T-helper 17 cell (primary cell): ENCODE measurements at regions not wholly inside any gene's neighbourhood (a gene's known extent, or its start where the extent isn't known, plus 50 kb on each side); places are given as distances from the start of the nearest gene placed in this dataset.

Source experiments
- ATAC-seq: fragments of 150-1000 bp; cut with Tn5 transposase; 2 replicates; pipeline ENCODE4 v1.10.0; 2021; ENCODE audit warnings: mild to moderate bottlenecking, moderate library complexity
- DNase-seq, 3 donors: peaks; one replicate each; pipeline versions ENCODE4 v3.0.0 to v3.0.0-alpha.2; 2020 to 2021
- H3K9me3 ChIP-seq: one replicate; pipeline ENCODE4 v1.7.0; 2013; ENCODE audit warnings: low read length, mild to moderate bottlenecking; ENCODE audit not compliant: control insufficient read depth, poor library complexity, severe bottlenecking
- H3K27ac Mint-ChIP-seq: one replicate; pipeline ENCODE4 v1.8.0; 2022; ENCODE audit warnings: mild to moderate bottlenecking, moderate library complexity, mixed read lengths
- H3K27me3 Mint-ChIP-seq: one replicate; pipeline ENCODE4 v1.8.0; 2022; ENCODE audit warnings: mixed read lengths
- H3K36me3 Mint-ChIP-seq: one replicate; pipeline ENCODE4 v1.8.0; 2022; ENCODE audit warnings: low read depth, mixed read lengths
- H3K4me1 Mint-ChIP-seq: one replicate; pipeline ENCODE4 v1.8.0; 2022; ENCODE audit warnings: mild to moderate bottlenecking, mixed read lengths
- H3K4me3 Mint-ChIP-seq: one replicate; pipeline ENCODE4 v1.8.0; 2022; ENCODE audit warnings: mild to moderate bottlenecking, moderate library complexity, mixed read lengths

GRCh38 chr9:79246170-79246569, 325.6 kb upstream of the TLE4 start:
- ATAC-seq (no peak), DNase-seq (no peak)
- Mint-ChIP-seq H3K36me3 (no peaks in the 10 kb centered on the region), H3K4me3 (no peak overlapping the region), H3K27ac (no peak overlapping the region), H3K27me3 (no peaks in the 10 kb centered on the region), H3K4me1 (peaks cover 2% of the 10 kb centered on the region)
- H3K9me3 ChIP-seq: no peaks in the 10 kb centered on the region

- no peak overlapping the region for H3K27ac Mint-ChIP-seq
- no peaks in the 10 kb centered on the region for H3K36me3 Mint-ChIP-seq
- no peak for DNase-seq
- H3K27me3 Mint-ChIP-seq: no peaks in the 10 kb centered on the region
- H3K9me3 ChIP-seq: no peaks in the 10 kb centered on the region
- peaks cover 2% of the 10 kb centered on the region for H3K4me1 Mint-ChIP-seq
- H3K4me3 Mint-ChIP-seq: no peak overlapping the region
- no peak for ATAC-seq
These were observed 324.7 kb upstream of the TLE4 start for GRCh38 chr9:79247021-79247420.

GRCh38 chr9:79250806-79251205, 321.0 kb upstream of the TLE4 start:
- DNase-seq: no peak
- H3K4me1 Mint-ChIP-seq: peaks cover 2% of the 10 kb centered on the region

GRCh38 chr9:79254900-79255650, 316.7 kb upstream of the TLE4 start:
- no peak for DNase-seq
- Mint-ChIP-seq H3K4me1 (no peaks in the 10 kb centered on the region), H3K4me3 (no peak overlapping the region), H3K36me3 (no peaks in the 10 kb centered on the region), H3K27me3 (no peaks in the 10 kb centered on the region), H3K27ac (no peak overlapping the region)
- no peaks in the 10 kb centered on the region for H3K9me3 ChIP-seq
- ATAC-seq: no peak

More at GRCh38 chr9:79250806-79251205, 321.0 kb upstream of the TLE4 start:
- no peak overlapping the region for H3K4me3 Mint-ChIP-seq
- H3K36me3 Mint-ChIP-seq: no peaks in the 10 kb centered on the region
- no peak for ATAC-seq
- no peak overlapping the region for H3K27ac Mint-ChIP-seq
- no peaks in the 10 kb centered on the region for H3K27me3 Mint-ChIP-seq
- H3K9me3 ChIP-seq: no peaks in the 10 kb centered on the region

- H3K9me3 ChIP-seq: no peaks in the 10 kb centered on the region
- no peak overlapping the region for H3K27ac Mint-ChIP-seq
- DNase-seq (no peak), ATAC-seq (no peak)
- H3K4me1 Mint-ChIP-seq: no peaks in the 10 kb centered on the region
- no peak overlapping the region for H3K4me3 Mint-ChIP-seq
- no peaks in the 10 kb centered on the region for H3K36me3 Mint-ChIP-seq
- no peaks in the 10 kb centered on the region for H3K27me3 Mint-ChIP-seq
These were observed 316.0 kb upstream of the TLE4 start for GRCh38 chr9:79255651-79256260.

- no peak for ATAC-seq
- no peaks in the 10 kb centered on the region for H3K4me1 Mint-ChIP-seq
- no peaks in the 10 kb centered on the region for H3K36me3 Mint-ChIP-seq
These were observed 315.0 kb upstream of the TLE4 start for GRCh38 chr9:79256691-79257213.

GRCh38 chr9:79257228-79257781, 314.5 kb upstream of the TLE4 start:
- ATAC-seq (no peak), DNase-seq (no peak)
- H3K27ac Mint-ChIP-seq: no peak overlapping the region

More at GRCh38 chr9:79256691-79257213, 315.0 kb upstream of the TLE4 start:
- Mint-ChIP-seq H3K4me3 (no peak overlapping the region), H3K27me3 (no peaks in the 10 kb centered on the region), H3K27ac (no peak overlapping the region)
- DNase-seq: no peak
- no peaks in the 10 kb centered on the region for H3K9me3 ChIP-seq

GRCh38 chr9:79257790-79258351, 313.9 kb upstream of the TLE4 start:
- H3K4me3 Mint-ChIP-seq: no peak overlapping the region
- DNase-seq: no peak
- H3K27me3 Mint-ChIP-seq: no peaks in the 10 kb centered on the region
- H3K9me3 ChIP-seq: no peaks in the 10 kb centered on the region
- H3K27ac Mint-ChIP-seq: no peak overlapping the region
- ATAC-seq: no peak
- no peaks in the 10 kb centered on the region for H3K4me1 Mint-ChIP-seq
- H3K36me3 Mint-ChIP-seq: no peaks in the 10 kb centered on the region

More at GRCh38 chr9:79257228-79257781, 314.5 kb upstream of the TLE4 start:
- H3K9me3 ChIP-seq: no peaks in the 10 kb centered on the region
- no peaks in the 10 kb centered on the region for H3K4me1 Mint-ChIP-seq
- no peaks in the 10 kb centered on the region for H3K36me3 Mint-ChIP-seq
- no peaks in the 10 kb centered on the region for H3K27me3 Mint-ChIP-seq
- H3K4me3 Mint-ChIP-seq: no peak overlapping the region

GRCh38 chr9:79259858-79260257, 311.9 kb upstream of the TLE4 start:
- Mint-ChIP-seq H3K36me3 (no peaks in the 10 kb centered on the region), H3K27me3 (no peaks in the 10 kb centered on the region), H3K27ac (no peak overlapping the region), H3K4me3 (no peak overlapping the region), H3K4me1 (no peaks in the 10 kb centered on the region)
- no peak for DNase-seq
- ATAC-seq: no peak
- H3K9me3 ChIP-seq: no peaks in the 10 kb centered on the region

- Mint-ChIP-seq H3K27ac (no peak overlapping the region), H3K36me3 (no peaks in the 10 kb centered on the region), H3K4me1 (no peaks in the 10 kb centered on the region), H3K4me3 (no peak overlapping the region), H3K27me3 (no peaks in the 10 kb centered on the region)
- no peaks in the 10 kb centered on the region for H3K9me3 ChIP-seq
- no peak for DNase-seq
- no peak for ATAC-seq
These were observed 308.1 kb upstream of the TLE4 start for GRCh38 chr9:79263628-79264027.

GRCh38 chr9:79264041-79264440, 307.7 kb upstream of the TLE4 start:
- H3K36me3 Mint-ChIP-seq: no peaks in the 10 kb centered on the region
- ATAC-seq: no peak
- no peaks in the 10 kb centered on the region for H3K4me1 Mint-ChIP-seq
- no peak overlapping the region for H3K27ac Mint-ChIP-seq
- no peak overlapping the region for H3K4me3 Mint-ChIP-seq
- DNase-seq: no peak
- no peaks in the 10 kb centered on the region for H3K9me3 ChIP-seq
- H3K27me3 Mint-ChIP-seq: no peaks in the 10 kb centered on the region

GRCh38 chr9:79264511-79265355, 307.0 kb upstream of the TLE4 start:
- ATAC-seq (no peak), DNase-seq (no peak)
- H3K27me3 Mint-ChIP-seq: no peaks in the 10 kb centered on the region
- no peak overlapping the region for H3K27ac Mint-ChIP-seq
- no peak overlapping the region for H3K4me3 Mint-ChIP-seq
- no peaks in the 10 kb centered on the region for H3K36me3 Mint-ChIP-seq
- no peaks in the 10 kb centered on the region for H3K9me3 ChIP-seq
- no peaks in the 10 kb centered on the region for H3K4me1 Mint-ChIP-seq

GRCh38 chr9:79266986-79267385, 304.8 kb upstream of the TLE4 start:
- no peak for ATAC-seq
- Mint-ChIP-seq H3K36me3 (no peaks in the 10 kb centered on the region), H3K4me1 (no peaks in the 10 kb centered on the region), H3K4me3 (no peak overlapping the region), H3K27ac (no peak overlapping the region), H3K27me3 (no peaks in the 10 kb centered on the region)
- no peaks in the 10 kb centered on the region for H3K9me3 ChIP-seq
- DNase-seq: no peak
